CD4-positive, alpha-beta T cell treated with Interleukin-17A for 1 hour (primary cell): ENCODE measurements at regions not wholly inside any gene's neighbourhood (a gene's known extent, or its start where the extent isn't known, plus 50 kb on each side); places are given as distances from the start of the nearest gene placed in this dataset.

Experiments used
- DNase-seq: peaks from one replicate; pipeline ENCODE4 v3.0.0-alpha.2; 2020

DNA sequence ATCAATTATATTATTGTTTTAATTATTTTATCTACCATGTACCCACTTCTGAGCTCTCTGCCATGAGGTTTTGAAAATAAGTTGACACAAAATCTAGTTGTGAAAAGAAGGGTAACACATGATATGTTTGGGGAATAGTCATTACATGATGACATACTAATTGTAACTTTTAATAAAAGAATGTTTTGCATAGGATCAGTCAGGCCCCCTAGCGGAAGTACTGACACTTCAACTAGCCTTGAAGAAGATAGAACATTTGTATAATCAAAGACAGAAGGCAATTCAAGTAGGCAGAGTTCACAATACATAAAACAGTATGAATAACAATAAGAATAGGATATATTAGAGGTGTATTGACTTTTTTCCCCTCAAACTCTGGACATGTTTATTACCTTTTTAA, 1191.0 kb upstream of the AGA start:
- no peak for DNase-seq

- no peak for DNase-seq
Measured at GRCh38 chr4:178664621-178665020, 1222.4 kb upstream of the AGA start.

GRCh38 chr4:178665916-178666315, 1223.7 kb upstream of the AGA start:
- DNase-seq, result no peak

- no peak for DNase-seq
Measured at GRCh38 chr4:178671766-178672165, 1229.5 kb upstream of the AGA start.

GRCh38 chr4:178672512-178672911, 1230.3 kb upstream of the AGA start:
- no peak for DNase-seq

DNA sequence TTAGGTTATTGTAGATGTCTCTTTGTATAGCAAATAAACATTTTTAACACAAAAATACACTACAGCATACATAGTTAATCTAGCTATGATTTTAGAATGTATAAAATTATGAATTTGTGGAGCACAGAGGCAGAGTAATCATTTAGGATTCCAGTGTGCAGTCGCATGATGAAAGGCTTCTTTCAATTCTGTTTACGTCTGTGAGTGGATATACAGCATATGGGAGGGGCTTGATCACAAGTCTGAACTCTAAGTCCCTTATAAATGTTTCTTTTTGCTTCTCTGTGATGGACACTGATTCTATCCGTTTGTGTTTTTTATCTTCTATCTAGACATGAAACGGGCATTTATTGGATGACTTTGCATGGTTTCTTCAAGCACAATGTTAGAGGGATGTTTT, 1239.6 kb upstream of the AGA start:
- no peak for DNase-seq

DNA sequence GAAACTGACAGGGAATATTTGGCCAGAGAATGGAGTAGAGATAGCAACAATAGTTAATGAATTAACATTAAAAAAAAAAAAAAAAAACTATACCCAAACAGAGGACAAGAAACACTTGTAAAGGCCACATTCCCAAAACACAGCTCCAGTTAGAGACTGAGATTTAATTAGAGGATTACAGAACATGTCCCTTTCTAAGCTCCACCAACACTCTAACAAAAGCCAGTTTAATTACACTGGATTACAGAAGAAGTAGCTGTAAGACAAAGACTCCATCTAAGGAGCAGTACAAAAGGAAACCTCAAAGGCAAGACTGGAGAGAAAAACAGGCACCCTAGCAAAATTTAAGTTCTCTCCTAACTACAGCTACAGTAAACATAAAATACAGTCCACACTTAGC, 1247.7 kb upstream of the AGA start:
- no peak for DNase-seq

DNA sequence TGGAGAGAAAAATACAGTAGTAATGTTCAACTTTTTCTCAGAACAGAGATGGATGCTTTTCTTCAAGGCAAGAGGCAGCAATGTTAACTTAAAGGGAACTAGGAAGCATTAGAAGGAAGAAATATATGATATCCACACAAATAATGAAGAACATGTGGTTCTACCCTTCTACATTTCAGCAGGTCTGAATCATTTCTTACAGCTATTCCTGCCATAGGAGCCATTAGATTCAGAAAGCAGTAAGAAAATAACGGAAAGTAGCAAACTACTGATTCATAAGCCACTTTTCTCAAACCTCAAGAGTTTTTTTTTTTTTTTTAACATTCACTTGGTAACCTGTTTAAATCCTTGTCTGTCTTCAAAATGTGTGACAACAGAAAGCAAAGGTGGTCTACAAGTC, 1251.6 kb upstream of the AGA start:
- DNase-seq, result no peak

DNA sequence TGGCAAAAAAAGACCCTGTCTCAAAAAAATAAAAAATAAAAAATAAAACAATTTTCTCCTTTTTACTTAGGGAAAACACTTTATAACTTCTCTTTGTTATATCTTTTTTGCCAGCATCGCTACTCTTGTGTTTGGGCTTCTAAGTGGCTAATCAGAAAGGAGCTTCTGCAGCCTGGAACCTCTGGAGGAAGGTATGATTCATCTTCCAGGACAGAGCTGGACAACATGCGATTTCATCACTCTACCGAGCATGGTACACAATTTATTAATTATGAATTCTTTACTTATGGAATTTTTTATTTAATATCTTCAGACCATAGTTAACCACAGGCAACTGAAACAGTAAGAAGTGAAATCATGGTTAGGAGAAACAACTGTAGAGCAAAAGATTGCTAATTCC, 1254.3 kb upstream of the AGA start:
- DNase-seq, result no peak

- no peak for DNase-seq
Measured at GRCh38 chr4:178712486-178712885, 1270.2 kb upstream of the AGA start.

GRCh38 chr4:178738026-178738425, 1295.8 kb upstream of the AGA start:
- DNase-seq, result no peak

GRCh38 chr4:178745203-178745602, 1303.0 kb upstream of the AGA start:
- DNase-seq, result no peak

DNA sequence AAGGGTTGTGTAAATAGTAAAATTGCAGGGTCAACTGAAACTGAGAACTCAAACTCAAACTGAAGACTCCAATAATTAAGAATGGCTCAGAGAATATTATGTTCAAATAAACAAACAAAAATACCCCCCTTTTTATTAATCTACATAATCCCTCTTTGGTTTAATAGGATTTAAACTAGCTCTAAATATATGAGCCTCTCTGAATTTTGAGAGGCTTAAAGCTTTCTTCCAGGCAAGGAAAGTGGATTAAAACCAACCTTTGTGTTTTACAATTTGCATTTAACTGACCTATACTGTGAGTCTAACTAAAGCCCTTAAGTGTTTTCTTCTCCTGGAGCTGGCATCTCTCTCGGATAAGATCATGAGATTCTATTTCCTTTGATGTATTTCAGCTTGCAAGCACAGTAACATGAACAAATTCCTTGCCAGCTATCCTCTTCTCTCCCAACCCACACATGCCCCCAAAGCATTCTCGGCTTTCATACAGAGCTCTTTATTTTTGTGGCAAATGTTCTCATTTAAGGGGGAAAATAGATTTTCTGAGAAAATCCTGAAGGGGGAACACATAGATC, 1310.8 kb upstream of the AGA start:
- DNase-seq, result no peak

DNA sequence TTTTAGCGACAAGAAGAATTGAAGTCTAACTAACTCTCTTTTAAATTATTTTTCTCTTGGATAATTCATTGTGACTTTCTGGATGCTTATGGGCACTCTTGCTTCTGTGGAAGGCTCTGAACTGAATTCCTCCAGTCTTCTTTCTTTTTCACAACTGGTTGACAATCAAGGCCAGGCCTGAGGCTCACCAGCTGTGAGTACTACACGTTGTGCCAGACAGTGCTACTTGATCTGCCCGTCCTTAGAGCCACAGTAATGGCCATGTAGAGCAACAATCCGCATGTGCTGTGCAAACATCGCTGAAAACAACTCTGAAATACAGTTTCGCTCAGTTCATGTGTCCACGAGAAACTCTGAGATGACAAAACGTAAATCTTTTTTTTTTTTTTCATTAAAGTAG, 1336.3 kb upstream of the AGA start:
- no peak for DNase-seq

DNA sequence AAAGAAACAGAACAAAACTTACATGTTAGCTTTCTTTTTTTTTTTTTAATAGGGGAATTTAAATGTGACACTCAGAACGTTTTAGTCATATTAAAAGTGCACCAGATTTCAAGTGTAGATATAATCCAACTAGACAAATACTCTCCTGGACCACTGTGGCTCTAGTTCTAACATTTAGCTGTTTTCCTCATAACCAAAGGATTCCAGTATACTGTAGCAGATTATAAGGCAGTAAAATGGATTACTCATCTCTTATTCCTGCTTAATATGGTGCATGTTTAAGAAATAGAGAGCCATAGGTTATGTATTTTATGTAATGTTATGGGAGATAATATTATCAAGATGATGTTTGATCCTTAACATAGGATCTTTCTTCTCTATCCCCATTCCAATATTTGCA, 1339.5 kb upstream of the AGA start:
- no peak for DNase-seq

GRCh38 chr4:178784491-178784890, 1342.3 kb upstream of the AGA start:
- DNase-seq, result no peak

DNA sequence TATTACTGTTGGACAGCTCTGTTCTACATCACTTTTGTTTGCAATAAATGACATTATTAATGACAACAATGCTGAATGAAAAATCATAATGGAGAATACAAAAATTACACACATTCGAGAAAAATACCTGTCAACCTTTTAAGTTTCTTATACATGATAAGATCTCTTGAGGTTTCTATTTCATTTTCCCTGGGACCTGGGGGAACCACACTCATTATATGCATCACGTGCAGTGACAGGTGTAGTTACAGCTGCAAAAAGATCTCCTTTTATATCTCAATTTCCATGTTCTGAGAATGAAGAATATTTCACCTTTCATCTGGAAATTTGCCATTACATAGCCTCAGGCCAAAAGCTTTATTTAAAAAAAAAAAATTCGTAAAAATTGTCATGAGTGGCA, 1347.0 kb upstream of the AGA start:
- no peak for DNase-seq

GRCh38 chr4:178799204-178799603, 1357.0 kb upstream of the AGA start:
- no peak for DNase-seq

GRCh38 chr4:178808106-178808505, 1365.9 kb upstream of the AGA start:
- no peak for DNase-seq

DNA sequence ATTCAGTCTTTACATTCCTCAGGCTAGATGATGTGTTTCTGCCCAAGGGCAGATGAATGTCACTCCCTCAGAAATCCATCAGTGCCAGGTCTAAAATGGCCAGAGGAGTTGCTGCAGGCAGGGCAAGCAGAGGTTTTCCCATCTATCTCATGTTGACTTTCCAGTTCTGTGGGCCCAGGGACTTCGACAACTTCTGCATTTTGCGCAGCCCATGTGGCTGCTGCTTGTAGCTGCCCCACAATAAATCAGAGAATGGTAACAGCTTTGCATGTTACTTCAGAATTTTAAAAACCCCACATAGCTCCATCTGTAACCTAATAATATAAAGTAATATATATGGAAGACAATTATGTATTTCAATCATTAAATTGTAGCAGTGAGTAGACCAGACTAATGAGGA, 1367.7 kb upstream of the AGA start:
- no peak for DNase-seq

- DNase-seq, result no peak
Measured at GRCh38 chr4:178811356-178811755, 1369.1 kb upstream of the AGA start.

GRCh38 chr4:178812866-178813265, 1370.6 kb upstream of the AGA start:
- no peak for DNase-seq

DNA sequence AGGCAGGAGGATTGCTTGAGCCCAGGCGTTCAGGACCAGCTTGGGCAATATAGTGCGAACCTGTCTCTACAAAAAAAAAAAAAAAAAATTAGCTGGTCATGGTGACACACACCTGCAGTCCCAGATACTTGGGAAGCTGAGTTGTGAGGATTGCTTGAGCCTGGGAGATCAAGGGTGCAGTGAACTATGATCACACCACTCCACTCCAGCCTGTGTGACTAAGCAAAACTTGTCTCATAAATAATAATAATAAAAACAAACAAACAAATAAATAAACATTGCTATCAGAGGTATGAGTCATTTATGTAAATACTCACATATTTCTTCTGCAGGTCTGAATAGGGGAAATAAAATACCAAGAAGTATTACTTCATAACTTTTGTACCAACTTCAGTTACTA, 1372.7 kb upstream of the AGA start:
- no peak for DNase-seq

DNA sequence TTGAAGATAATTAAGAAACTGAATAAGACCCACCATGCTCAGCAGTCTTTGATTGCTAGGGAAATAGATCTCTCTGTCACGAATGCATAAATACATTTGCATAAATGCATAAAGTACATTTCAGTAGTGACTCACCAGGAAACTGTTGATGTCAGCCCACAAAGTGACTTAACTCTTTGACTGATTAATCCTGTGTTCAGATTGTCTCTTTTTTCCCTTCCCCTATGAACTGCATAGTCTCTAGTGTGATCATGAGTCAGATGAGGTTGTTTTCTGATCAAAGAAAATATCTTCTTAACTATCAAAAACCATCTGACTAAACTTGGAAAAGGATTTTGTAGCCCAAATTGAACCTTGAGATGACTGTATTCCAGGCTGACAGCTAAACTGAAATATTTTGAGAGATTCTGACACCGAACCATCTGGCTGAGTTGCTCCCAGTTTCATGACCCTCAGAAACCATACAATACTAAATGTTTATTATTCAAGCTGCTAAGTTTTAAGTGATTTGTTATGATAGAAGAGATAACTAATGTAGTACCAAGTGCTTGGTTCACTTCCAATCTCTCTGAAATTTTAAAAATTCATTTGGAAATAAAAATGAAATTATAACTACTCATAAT, 1381.5 kb upstream of the AGA start:
- DNase-seq, result no peak

GRCh38 chr4:178836865-178837264, 1394.6 kb upstream of the AGA start:
- DNase-seq, result no peak

GRCh38 chr4:178838776-178839175, 1396.5 kb upstream of the AGA start:
- DNase-seq, result no peak
